Activated T-helper 1 cell treated with anti-CD3 and anti-CD28 coated beads, Interleukin-12 subunit alpha, Interleukin-12 subunit beta, Interleukin-2, Interleukin-4 antibody, amounts not matched to agents 30 ng/mL and 10 ng/mL and 1 ng/mL, durations not matched to agents 14 hours and 24 hours and 36 hours (primary cell): ENCODE measurements at regions not wholly inside any gene's neighbourhood (a gene's known extent, or its start where the extent isn't known, plus 50 kb on each side); places are given as distances from the start of the nearest gene placed in this dataset.
"Not testable (repeated sequence)": the region's sequence is repeated elsewhere in the genome, so short reads cannot be mapped to it uniquely, and the experiment has no call there.

ENCODE experiments used
- DNase-seq: peaks from one replicate; pipeline ENCODE4 v3.0.0; 2021; ENCODE audit warnings: low spot score
- H3K27ac Mint-ChIP-seq: one replicate; pipeline ENCODE4 v1.8.0; 2021; ENCODE audit warnings: mild to moderate bottlenecking, mixed read lengths
- H3K27me3 Mint-ChIP-seq: one replicate; pipeline ENCODE4 v1.8.0; 2022; ENCODE audit warnings: mild to moderate bottlenecking, moderate library complexity, mixed read lengths; ENCODE audit not compliant: insufficient read depth
- H3K36me3 Mint-ChIP-seq: one replicate; pipeline ENCODE4 v1.8.0; 2021; ENCODE audit warnings: low read depth, mixed read lengths
- H3K4me1 Mint-ChIP-seq: one replicate; pipeline ENCODE4 v1.8.0; 2021; ENCODE audit warnings: low read depth, mixed read lengths
- H3K4me3 Mint-ChIP-seq: one replicate; pipeline ENCODE4 v1.8.0; 2021; ENCODE audit warnings: mild to moderate bottlenecking, moderate library complexity, mixed read lengths
- H3K9me3 Mint-ChIP-seq: one replicate; pipeline ENCODE4 v1.8.0; 2021; ENCODE audit warnings: mixed read lengths
- intact Hi-C: fragments of 100-400 bp; cut with micrococcal nuclease; formaldehyde crosslinking; loops from one replicate; pipeline ENCODE4 v1.15.1; 2024

DNA sequence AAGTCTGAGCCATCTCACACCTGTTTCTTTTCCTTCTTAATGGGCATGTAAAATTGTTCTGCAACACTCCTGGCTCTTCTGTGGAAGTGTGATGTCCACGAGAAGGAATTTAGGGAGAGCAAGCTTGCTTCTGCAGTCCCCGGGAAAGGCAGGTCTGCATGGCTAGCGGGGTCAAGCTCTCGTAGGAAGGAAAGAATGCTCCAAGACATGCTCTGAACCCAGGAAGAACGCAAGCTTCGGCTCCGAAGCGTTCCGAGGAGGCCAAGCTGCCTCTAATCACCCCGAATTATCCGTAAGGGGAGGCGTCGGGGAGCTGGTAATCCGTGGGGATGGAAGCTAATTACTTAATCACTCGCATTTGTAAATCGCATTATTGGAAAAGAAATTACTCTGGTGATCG lies 177.7 kb downstream of the CRLF2 start:
- H3K4me1 Mint-ChIP-seq = no peaks in the 10 kb centered on the region
- peaks cover 5% of the 10 kb centered on the region for H3K9me3 Mint-ChIP-seq
- DNase-seq = no peak
- intact Hi-C loops = no loop called here
- no peak overlapping the region for H3K4me3 Mint-ChIP-seq
- no peak overlapping the region for H3K27ac Mint-ChIP-seq
- H3K27me3 Mint-ChIP-seq = peaks cover 2% of the 10 kb centered on the region
- no peaks in the 10 kb centered on the region for H3K36me3 Mint-ChIP-seq

DNA sequence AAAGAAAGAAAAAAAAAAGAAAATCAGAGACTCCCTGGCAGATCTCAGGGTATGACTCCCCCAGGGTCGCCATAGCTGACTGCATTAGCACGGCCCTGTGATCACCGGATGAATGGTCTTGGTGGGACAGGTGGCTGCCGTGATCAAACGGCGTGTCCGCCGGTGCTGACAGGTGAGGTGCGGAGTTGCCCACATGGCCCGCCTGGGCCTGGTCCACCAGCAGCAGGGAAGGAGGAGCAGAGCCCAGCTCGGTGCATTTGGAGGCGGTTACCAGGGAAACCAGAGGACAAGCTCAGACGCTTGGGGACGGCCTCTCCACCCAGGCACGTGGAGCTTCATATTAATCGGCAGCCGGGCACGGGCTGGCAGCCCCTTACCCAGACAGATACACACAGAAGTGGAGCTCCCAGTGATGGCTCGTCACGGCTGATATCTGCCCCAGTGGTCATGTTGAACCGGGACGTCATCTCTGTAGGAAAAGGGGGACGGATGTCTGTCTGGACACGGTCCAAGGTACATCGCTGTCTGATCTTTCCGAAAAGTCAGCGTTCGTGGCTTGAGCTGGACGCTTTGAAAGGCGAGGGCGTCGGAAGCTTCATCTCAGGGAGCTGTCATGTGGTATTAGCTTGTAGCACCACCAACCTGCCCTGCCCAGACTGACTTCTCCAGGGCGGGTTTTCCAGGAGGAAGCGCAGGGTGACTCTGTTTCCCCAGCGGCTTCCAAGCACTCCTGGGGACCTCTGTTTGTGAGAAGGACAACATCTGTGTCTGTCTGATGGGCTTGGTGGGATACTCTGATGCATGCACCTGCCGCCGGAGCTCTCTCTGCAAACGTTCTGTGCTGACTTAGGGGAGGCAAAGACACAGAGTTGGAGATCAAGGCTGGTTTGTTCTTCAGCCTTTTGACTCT lies 180.7 kb downstream of the CRLF2 start:
- DNase-seq = no peak

DNA sequence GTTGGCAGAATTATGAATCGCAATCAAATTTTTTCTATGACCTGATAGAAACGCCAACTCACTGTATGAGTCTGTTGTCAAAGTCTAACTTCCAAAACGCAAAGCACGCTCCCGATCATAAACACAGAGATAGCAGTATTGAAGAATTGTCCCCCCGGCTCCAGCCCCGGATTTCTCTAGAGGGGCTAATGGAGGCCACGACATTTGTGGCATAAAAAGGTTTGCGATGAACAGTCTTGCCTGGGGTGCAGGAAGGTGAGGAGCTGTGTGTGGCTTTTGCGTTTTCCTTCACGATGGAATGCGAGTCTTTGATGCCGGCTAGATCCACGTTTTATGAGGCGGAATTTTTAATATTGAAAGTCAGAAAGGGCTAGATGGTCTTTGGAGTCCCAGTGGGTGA lies 183.0 kb downstream of the CRLF2 start:
- Mint-ChIP-seq H3K27ac (no peak overlapping the region), H3K4me3 (no peak overlapping the region), H3K4me1 (peaks cover 16% of the 10 kb centered on the region), H3K36me3 (no peaks in the 10 kb centered on the region), H3K27me3 (no peaks in the 10 kb centered on the region), H3K9me3 (peaks cover 4% of the 10 kb centered on the region)
- intact Hi-C loops = no loop called here
- no peak for DNase-seq

More for the DNA sequence above, 180.7 kb downstream of the CRLF2 start:
- no peak overlapping the region for H3K4me3 Mint-ChIP-seq
- intact Hi-C loops = no loop called here
- peaks cover 16% of the 10 kb centered on the region for H3K4me1 Mint-ChIP-seq
- H3K9me3 Mint-ChIP-seq = peaks cover 4% of the 10 kb centered on the region
- H3K27ac Mint-ChIP-seq = no peak overlapping the region
- H3K36me3 Mint-ChIP-seq = no peaks in the 10 kb centered on the region
- H3K27me3 Mint-ChIP-seq = peaks cover 2% of the 10 kb centered on the region

DNA sequence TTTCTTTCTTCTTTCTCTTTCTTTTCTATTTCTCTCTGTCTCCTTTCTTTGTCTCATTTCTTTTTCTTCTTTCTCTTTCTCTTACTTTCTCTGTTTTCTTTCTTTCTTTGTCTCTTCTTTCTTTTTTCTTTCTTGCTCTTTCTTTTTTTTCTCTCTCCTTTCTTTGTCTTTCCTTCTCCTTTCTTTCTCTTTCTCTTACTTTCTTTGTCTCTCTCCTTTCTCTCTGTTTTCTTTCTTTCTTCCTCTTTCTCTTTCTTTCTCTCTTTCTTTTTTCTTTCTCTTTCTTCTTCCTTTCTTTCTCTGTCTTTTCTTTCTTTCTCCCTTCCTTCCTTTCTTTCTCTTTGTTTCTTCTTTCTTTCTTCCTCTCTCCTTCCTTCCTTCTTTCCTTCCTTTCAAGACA lies 184.8 kb downstream of the CRLF2 start:
- no peak for DNase-seq
- H3K4me1 Mint-ChIP-seq = peaks cover 16% of the 10 kb centered on the region
- no peaks in the 10 kb centered on the region for H3K27me3 Mint-ChIP-seq
- H3K36me3 Mint-ChIP-seq = no peaks in the 10 kb centered on the region
- H3K4me3 Mint-ChIP-seq = peak overlapping the region; percentile 60
- H3K9me3 Mint-ChIP-seq = no peaks in the 10 kb centered on the region
- peak overlapping the region; percentile 10 for H3K27ac Mint-ChIP-seq
- intact Hi-C loops = no loop called here

DNA sequence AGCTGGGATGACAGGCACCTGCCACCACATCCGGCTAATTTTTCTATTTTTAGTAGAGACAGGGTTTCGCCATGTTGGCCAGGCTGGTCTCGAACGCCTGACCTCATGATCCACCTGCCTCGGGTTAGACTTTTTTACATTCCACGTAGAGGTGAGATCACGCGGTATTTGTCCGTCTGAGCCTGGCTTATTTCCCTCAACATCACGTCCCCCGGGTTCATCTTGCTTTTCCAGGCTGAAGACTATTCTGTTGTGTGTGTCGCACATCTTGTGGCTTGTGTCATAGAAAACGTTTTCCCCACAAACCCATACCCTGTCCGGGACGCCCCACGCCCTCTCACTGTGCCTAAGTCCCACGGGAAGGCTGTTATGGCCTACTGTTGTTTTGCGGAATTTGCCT lies 185.3 kb downstream of the CRLF2 start:
- H3K36me3 Mint-ChIP-seq = no peaks in the 10 kb centered on the region
- no peaks in the 10 kb centered on the region for H3K27me3 Mint-ChIP-seq
- peak overlapping the region; percentile 60 for H3K4me3 Mint-ChIP-seq
- no peaks in the 10 kb centered on the region for H3K9me3 Mint-ChIP-seq
- H3K27ac Mint-ChIP-seq = peak overlapping the region; percentile 72
- peaks cover 16% of the 10 kb centered on the region for H3K4me1 Mint-ChIP-seq
- no peak for DNase-seq
- intact Hi-C loops = no loop called here

DNA sequence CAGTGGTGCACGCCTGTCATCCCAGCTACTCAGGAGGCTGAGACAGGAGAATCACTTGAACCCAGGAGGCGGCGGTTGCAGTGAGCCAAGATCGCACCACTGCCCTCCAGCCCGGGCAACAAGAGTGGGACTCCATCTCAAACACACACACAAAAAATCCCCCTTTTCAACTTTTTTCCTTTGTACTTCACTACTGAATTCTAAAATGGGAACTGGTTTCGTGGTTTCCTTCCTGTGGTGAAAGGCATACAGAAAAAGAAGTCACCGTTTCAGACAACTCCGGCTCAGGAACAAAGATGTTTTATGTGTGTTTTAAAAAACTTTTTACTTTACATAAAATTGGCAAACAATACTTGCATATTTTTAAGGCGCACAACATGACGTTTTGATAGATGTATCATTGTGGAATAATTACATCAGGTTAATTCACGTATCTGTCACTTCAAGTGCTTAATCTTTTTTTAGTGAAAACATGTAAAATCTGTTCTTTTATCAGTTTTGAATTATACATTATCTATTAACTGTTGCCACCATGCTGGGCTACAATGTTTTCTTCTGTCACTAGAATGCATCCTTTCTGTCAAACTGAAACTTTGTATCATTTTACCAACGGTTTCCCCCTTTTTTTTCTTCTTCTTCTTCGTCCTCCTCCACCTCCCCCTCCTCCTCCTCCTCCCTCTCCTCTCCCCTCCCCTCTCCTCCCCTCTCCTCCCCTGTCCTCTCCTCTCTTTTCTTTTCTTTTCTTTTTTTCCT lies 186.0 kb downstream of the CRLF2 start:
- intact Hi-C loops = no loop called here
- H3K9me3 Mint-ChIP-seq = no peaks in the 10 kb centered on the region
- peak overlapping the region; percentile 60 for H3K4me3 Mint-ChIP-seq
- H3K4me1 Mint-ChIP-seq = peaks cover 16% of the 10 kb centered on the region
- peak overlapping the region; percentile 72 for H3K27ac Mint-ChIP-seq
- H3K36me3 Mint-ChIP-seq = no peaks in the 10 kb centered on the region
- no peaks in the 10 kb centered on the region for H3K27me3 Mint-ChIP-seq
- DNase-seq = no peak

DNA sequence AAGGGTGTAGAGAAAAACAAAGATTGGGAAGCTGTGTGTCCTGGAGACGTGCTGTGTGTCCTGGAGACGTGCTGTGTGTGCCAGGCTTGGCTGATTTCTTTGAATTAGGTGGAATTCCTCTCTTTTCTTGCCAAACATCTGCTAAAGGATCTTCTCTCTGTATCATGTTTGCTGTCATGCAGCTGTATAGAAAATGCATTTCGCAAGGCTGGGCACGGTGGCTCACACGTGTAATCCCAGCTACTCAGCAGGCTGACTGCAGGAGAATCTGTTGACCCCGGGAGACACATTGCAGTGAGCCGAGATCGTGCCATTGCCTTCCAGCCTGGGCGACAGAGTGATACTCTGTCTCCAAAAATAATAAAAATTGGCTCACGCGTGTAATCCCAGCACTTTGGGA lies 187.0 kb downstream of the CRLF2 start:
- Mint-ChIP-seq H3K27me3 (no peaks in the 10 kb centered on the region), H3K4me3 (no peak overlapping the region), H3K27ac (no peak overlapping the region), H3K4me1 (peaks cover 16% of the 10 kb centered on the region), H3K36me3 (no peaks in the 10 kb centered on the region), H3K9me3 (no peaks in the 10 kb centered on the region)
- intact Hi-C loops = no loop called here
- no peak for DNase-seq

DNA sequence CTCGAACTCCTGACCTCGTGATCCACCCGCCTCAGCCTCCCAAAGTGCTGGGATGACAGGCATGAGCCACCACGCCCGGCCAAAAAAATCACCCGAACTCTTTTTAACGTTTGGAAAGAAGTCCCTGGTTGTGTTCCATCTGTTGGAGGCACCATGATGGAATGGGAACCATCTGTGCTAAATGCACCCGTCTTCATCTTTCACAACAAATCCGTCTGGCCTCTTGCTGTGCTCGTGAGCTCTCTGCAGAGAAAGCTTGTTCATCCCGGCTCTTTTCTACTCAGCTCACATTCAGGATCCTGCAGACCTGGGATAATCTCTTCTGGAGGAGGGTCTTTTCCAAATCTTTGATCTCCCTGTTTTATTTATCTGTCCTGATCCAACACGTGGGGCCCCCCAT lies 188.8 kb downstream of the CRLF2 start:
- no peaks in the 10 kb centered on the region for H3K9me3 Mint-ChIP-seq
- no peaks in the 10 kb centered on the region for H3K36me3 Mint-ChIP-seq

DNA sequence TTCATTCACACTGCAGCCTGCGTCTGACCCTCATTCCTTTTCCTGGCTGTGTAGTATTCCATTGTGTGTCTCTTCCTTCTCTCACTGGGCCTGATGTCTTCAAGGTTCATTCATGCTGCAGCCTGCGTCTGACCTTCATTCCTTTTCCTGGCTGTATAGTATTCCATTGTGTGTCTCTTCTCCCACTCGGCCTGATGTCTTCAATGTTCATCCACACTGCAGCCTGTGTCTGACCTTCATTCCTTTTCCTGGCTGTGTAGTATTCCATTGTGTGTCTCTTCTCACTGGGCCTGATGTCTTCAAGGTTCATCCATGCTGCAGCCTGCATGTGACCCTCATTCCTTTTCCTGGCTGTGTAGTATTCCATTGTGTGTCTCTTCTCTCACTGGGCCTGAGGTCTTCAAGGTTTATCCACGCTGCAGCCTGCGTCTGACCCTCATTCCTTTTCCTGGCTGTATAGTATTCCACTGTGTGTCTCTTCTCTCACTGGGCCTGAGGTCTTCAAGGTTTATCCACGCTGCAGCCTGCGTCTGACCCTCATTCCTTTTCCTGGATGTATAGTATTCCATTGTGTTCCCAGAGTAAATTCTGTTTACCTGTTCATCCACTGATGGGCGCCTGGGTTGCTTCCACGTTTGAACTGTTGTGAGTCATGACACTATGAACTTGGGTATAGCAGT lies 191.0 kb downstream of the CRLF2 start:
- H3K36me3 Mint-ChIP-seq, H3K9me3 Mint-ChIP-seq, H3K27me3 Mint-ChIP-seq, H3K4me1 Mint-ChIP-seq, H3K27ac Mint-ChIP-seq, DNase-seq, H3K4me3 Mint-ChIP-seq: not testable (repeated sequence)
- intact Hi-C loops = loop anchor here (5.0 kb wide), 1 partner anchor 319 kb away; no protein-coding TSS in a partner anchor

More for the DNA sequence above, 188.8 kb downstream of the CRLF2 start:
- H3K27me3 Mint-ChIP-seq = no peaks in the 10 kb centered on the region
- no peak overlapping the region for H3K27ac Mint-ChIP-seq
- H3K4me1 Mint-ChIP-seq = peaks cover 16% of the 10 kb centered on the region
- intact Hi-C loops = loop anchor here (5.0 kb wide), 1 partner anchor 321 kb away; no protein-coding TSS in a partner anchor
- no peak for DNase-seq
- H3K4me3 Mint-ChIP-seq = no peak overlapping the region

DNA sequence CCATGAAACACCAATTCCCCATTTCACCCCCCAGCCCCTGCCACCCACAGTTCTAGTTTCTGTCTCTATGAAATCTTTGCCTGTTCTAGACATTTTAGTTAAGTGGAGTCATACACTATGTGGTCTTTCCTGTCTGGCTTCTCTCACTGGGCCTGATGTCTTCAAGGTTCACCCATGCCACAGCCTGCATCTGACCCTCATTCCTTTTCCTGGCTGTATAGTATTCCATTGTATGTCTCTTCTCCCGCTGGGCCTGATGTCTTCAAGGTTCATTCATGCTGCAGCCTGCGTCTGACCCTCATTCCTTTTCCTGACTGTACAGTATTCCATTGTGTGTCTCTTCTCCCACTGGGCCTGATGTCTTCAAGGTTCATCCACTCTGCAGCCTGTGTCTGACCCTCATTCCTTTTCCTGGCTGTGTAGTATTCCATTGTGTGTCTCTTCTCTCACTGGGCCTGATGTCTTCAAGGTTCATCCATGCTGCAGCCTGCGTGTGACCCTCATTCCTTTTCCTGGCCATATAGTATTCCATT lies 191.7 kb downstream of the CRLF2 start:
- Mint-ChIP-seq H3K27ac (no peak overlapping the region), H3K9me3 (no peaks in the 10 kb centered on the region), H3K4me3 (no peak overlapping the region), H3K27me3 (no peaks in the 10 kb centered on the region), H3K36me3 (no peaks in the 10 kb centered on the region), H3K4me1 (no peaks in the 10 kb centered on the region)
- no peak for DNase-seq
- intact Hi-C loops = loop anchor here (5.0 kb wide), 1 partner anchor 318 kb away; no protein-coding TSS in a partner anchor

DNA sequence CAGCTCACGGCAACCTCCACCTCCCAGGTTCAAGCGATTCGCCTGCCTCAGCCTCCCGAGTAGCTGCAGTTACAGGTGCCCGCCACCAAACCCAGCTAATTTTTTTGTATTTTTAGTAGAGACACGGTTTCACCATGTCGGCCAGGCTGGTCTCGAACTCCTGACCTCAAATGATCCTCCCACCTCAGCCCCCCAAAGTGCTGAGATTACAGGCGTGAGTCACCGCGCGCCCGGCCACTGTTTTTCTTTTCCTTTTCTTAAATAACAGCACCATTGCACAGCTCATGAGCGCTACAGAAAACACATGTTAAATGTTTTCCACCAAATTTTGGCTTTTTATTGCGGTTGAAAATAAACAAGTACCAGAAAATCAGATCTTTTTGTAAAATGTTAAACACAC lies 195.5 kb downstream of the CRLF2 start:
- intact Hi-C loops = loop anchor here (10.0 kb wide), 1 partner anchor 148 kb away; no protein-coding TSS in a partner anchor
- not testable (repeated sequence) for H3K27me3 Mint-ChIP-seq, H3K27ac Mint-ChIP-seq, H3K4me3 Mint-ChIP-seq, DNase-seq, H3K9me3 Mint-ChIP-seq, H3K4me1 Mint-ChIP-seq, H3K36me3 Mint-ChIP-seq

DNA sequence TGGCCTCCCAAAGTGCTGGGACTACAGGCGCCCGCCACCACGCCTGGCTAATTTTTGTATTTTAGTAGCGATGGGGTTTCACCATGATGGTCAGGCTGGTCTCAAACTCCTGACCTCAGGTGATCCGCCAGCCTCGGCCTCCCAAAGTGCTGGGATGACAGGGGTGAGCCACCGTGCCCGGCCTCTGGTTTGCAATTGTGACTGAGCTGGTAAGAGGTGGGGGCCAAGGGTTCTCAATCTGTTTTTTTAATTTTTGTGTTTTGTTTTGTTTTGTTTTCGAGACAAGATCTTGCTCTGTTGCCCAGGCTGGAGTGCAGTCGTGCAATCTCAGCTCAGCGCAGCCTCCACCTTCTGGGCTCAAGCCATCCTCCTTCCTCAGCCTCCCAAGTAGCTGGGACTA lies 196.2 kb downstream of the CRLF2 start:
- H3K9me3 Mint-ChIP-seq, H3K27ac Mint-ChIP-seq, H3K4me1 Mint-ChIP-seq, H3K36me3 Mint-ChIP-seq, H3K4me3 Mint-ChIP-seq, H3K27me3 Mint-ChIP-seq, DNase-seq: not testable (repeated sequence)
- intact Hi-C loops = loop anchor here (10.0 kb wide), 1 partner anchor 149 kb away; no protein-coding TSS in a partner anchor
